ENCODE measurements at regions not wholly inside any gene's neighbourhood (a gene's known extent, or its start where the extent isn't known, plus 50 kb on each side); places are given as distances from the start of the nearest gene placed in this dataset.
"Not testable (repeated sequence)": the region's sequence is repeated elsewhere in the genome, so short reads cannot be mapped to it uniquely, and the experiment has no call there.

GRCh38 chr19:31818798-31819105, 469.5 kb upstream of the TSHZ3 start:
- no peak for DNase-seq

- no peak for DNase-seq
Observed at GRCh38 chr19:31819837-31820236, 470.6 kb upstream of the TSHZ3 start.

- no peak for DNase-seq
Observed at GRCh38 chr19:31821346-31821745, 472.1 kb upstream of the TSHZ3 start.

GRCh38 chr19:31825134-31826094, 476.2 kb upstream of the TSHZ3 start:
- no peak for DNase-seq

GRCh38 chr19:31826325-31826724, 477.1 kb upstream of the TSHZ3 start:
- no peak for DNase-seq

- no peak for DNase-seq
Observed at GRCh38 chr19:31831421-31832175, 482.4 kb upstream of the TSHZ3 start.

- no peak for DNase-seq
Observed at GRCh38 chr19:31832176-31832548, 482.9 kb upstream of the TSHZ3 start.

GRCh38 chr19:31834070-31834469, 484.8 kb upstream of the TSHZ3 start:
- DNase-seq, result no peak

- DNase-seq, result no peak
Observed at GRCh38 chr19:31838163-31838815, 489.1 kb upstream of the TSHZ3 start.

- no peak for DNase-seq
Observed at GRCh38 chr19:31840371-31840770, 491.1 kb upstream of the TSHZ3 start.

GRCh38 chr19:31841755-31842154, 492.5 kb upstream of the TSHZ3 start:
- no peak for DNase-seq

GRCh38 chr19:31863122-31863521, 482.3 kb upstream of the ZNF507 start:
- no peak for DNase-seq

- DNase-seq, result no peak
Observed at GRCh38 chr19:31874313-31874712, 471.1 kb upstream of the ZNF507 start.

GRCh38 chr19:31875591-31875990, 469.8 kb upstream of the ZNF507 start:
- DNase-seq, result no peak

- no peak for DNase-seq
Observed at GRCh38 chr19:31880283-31880682, 465.1 kb upstream of the ZNF507 start.

GRCh38 chr19:31881988-31882387, 463.4 kb upstream of the ZNF507 start:
- no peak for DNase-seq

- DNase-seq, result no peak
Observed at GRCh38 chr19:31882709-31883108, 462.7 kb upstream of the ZNF507 start.

- no peak for DNase-seq
Observed at GRCh38 chr19:31883296-31883990, 462.0 kb upstream of the ZNF507 start.

- no peak for DNase-seq
Observed at GRCh38 chr19:31885280-31885853, 460.0 kb upstream of the ZNF507 start.

GRCh38 chr19:31890230-31890629, 455.2 kb upstream of the ZNF507 start:
- DNase-seq, result no peak

GRCh38 chr19:31892060-31892459, 453.4 kb upstream of the ZNF507 start:
- DNase-seq, result no peak

- not testable (repeated sequence) for DNase-seq
Observed at GRCh38 chr19:31893491-31893890, 451.9 kb upstream of the ZNF507 start.

GRCh38 chr19:31894451-31894850, 451.0 kb upstream of the ZNF507 start:
- no peak for DNase-seq
